GM23338 (cell line): ENCODE measurements at regions not wholly inside any gene's neighbourhood (a gene's known extent, or its start where the extent isn't known, plus 50 kb on each side); places are given as distances from the start of the nearest gene placed in this dataset.

Experiments
- CTCF ChIP-seq, 2 experiments: fragments of 200-600 bp in 1 of 2; sonication (generic) in 1 of 2; conservative IDR thresholded peaks; 2 replicates each; pipeline versions ENCODE4 v1.5.1 to v1.6.1; 2016 to 2017; ENCODE audit warnings: antibody characterized with exemption in 2 of 2, low read depth in 2 of 2, mild to moderate bottlenecking in 2 of 2, moderate library complexity in 1 of 2
- ETS1 ChIP-seq: IDR thresholded peaks from 2 replicates; pipeline ENCODE4 v1.6.1; 2016; ENCODE audit warnings: antibody characterized with exemption
- JUNB ChIP-seq: IDR thresholded peaks from one replicate; pipeline ENCODE4 v1.6.1; 2016; ENCODE audit warnings: antibody characterized with exemption; ENCODE audit not compliant: unreplicated experiment
- STAT1 ChIP-seq: IDR thresholded peaks from one replicate; pipeline ENCODE4 v1.6.1; 2016; ENCODE audit warnings: antibody characterized with exemption; ENCODE audit not compliant: unreplicated experiment
- ZNF462 ChIP-seq: fragments of 250-450 bp; sonication (Bioruptor Pico); IDR thresholded peaks from 2 replicates; pipeline ENCODE4 v1.5.0; 2020; ENCODE audit warnings: mild to moderate bottlenecking, moderate library complexity

DNA sequence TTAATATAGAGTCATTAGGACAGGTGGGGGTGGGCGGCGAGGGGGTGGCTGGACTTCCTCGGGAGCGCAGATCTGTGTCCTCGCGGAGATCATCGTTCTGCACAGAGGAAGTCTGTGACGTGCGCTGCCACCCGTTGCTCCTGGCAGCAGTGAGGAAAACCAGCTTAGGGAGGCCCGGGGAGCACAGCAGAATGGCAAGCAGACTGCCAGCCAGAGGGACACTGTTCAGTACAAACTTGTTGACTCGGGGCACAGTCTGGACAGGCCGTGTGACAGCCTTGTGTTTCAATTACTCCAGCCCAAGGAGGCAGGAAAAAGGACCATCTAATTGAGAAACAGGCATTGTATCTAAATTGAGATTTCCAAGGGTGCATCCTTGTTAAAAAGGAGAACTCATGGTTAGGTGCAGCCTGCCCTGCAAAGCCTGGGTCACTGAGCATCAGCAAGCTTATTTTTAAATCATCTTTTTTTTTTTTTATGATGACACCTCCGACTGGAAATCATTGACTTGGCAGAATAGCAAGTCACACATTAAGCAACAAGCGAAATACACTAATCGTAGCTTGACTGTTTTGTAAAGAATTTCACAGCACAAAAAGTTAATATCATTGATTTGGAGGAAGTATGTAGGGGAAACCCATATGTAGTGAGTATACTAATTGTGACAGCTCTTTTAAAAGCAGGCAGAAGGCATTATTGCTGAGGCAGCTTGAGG lies 512.0 kb upstream of the FAT1 start (continued):
- TF ChIP-seq ZNF462 (CRISPR knock-in tag) (no peak), CTCF (conservative IDR thresholded peaks at IDR 0.05; ENCODE audit: low read depth in 2 of 2) (no peak), ETS1 (no peak), JUNB (no peak), STAT1 (no peak)
